HL-60 (cell line): ENCODE measurements at regions not wholly inside any gene's neighbourhood (a gene's known extent, or its start where the extent isn't known, plus 50 kb on each side); places are given as distances from the start of the nearest gene placed in this dataset.

Experiments used
- CTCF ChIP-seq: IDR thresholded peaks from one replicate; pipeline ENCODE4 v1.5.1; 2011; ENCODE audit warnings: low read length, control low read depth, inconsistent platforms; ENCODE audit not compliant: insufficient read depth
- GABPA ChIP-seq: IDR thresholded peaks from 2 replicates; pipeline ENCODE4 v1.6.1; 2012; ENCODE audit warnings: low read depth
- POLR2AphosphoS5 ChIP-seq: IDR thresholded peaks from 2 replicates; pipeline ENCODE4 v1.6.1; 2012; ENCODE audit warnings: low read depth
- REST ChIP-seq: IDR thresholded peaks from 2 replicates; pipeline ENCODE4 v1.6.1; 2012; ENCODE audit warnings: low read depth; ENCODE audit not compliant: insufficient replicate concordance
- SPI1 ChIP-seq: IDR thresholded peaks from 2 replicates; pipeline ENCODE4 v1.6.1; 2012; ENCODE audit warnings: low read depth, mild to moderate bottlenecking, borderline replicate concordance

- TF ChIP-seq CTCF (no peak), POLR2AphosphoS5 (no peak), GABPA (no peak), REST (no peak), SPI1 (no peak)
Observed at GRCh38 chr4:111650146-111650545, 495.1 kb upstream of the FAM241A start.
